ENCODE measurements at regions not wholly inside any gene's neighbourhood (a gene's known extent, or its start where the extent isn't known, plus 50 kb on each side); places are given as distances from the start of the nearest gene placed in this dataset.
"Not testable (repeated sequence)": the region's sequence is repeated elsewhere in the genome, so short reads cannot be mapped to it uniquely, and the experiment has no call there.

- no peak for TF ChIP-seq CTCF (IDR thresholded peaks at IDR 0.05; ENCODE audit: borderline replicate concordance, insufficient read depth, low read depth, low read length)
- H3K4me3 ChIP-seq (ENCODE audit: low read depth, low read length) = no peak overlapping the region
Observed at GRCh38 chr18:33831424-33831823, 253.4 kb downstream of the ASXL3 start.

- TF ChIP-seq CTCF (IDR thresholded peaks at IDR 0.05; ENCODE audit: borderline replicate concordance, insufficient read depth, low read depth, low read length) = no peak
Observed at GRCh38 chr18:33830213-33830612, 252.2 kb downstream of the ASXL3 start.

GRCh38 chr18:33828949-33829348 lies 250.9 kb downstream of the ASXL3 start:
- H3K4me3 ChIP-seq (ENCODE audit: low read depth, low read length) = no peak overlapping the region
- no peak for TF ChIP-seq CTCF (IDR thresholded peaks at IDR 0.05; ENCODE audit: borderline replicate concordance, insufficient read depth, low read depth, low read length)

More at GRCh38 chr18:33830213-33830612, 252.2 kb downstream of the ASXL3 start:
- no peak overlapping the region for H3K4me3 ChIP-seq (ENCODE audit: low read depth, low read length)

GRCh38 chr18:33826151-33826550 lies 248.1 kb downstream of the ASXL3 start:
- no peak overlapping the region for H3K4me3 ChIP-seq (ENCODE audit: low read depth, low read length)
- no peak for TF ChIP-seq CTCF (IDR thresholded peaks at IDR 0.05; ENCODE audit: borderline replicate concordance, insufficient read depth, low read depth, low read length)

GRCh38 chr18:33821503-33821902 lies 243.5 kb downstream of the ASXL3 start:
- TF ChIP-seq CTCF (IDR thresholded peaks at IDR 0.05; ENCODE audit: borderline replicate concordance, insufficient read depth, low read depth, low read length) = no peak
- H3K4me3 ChIP-seq (ENCODE audit: low read depth, low read length) = no peak overlapping the region

- no peak for TF ChIP-seq CTCF (IDR thresholded peaks at IDR 0.05; ENCODE audit: borderline replicate concordance, insufficient read depth, low read depth, low read length)
- H3K4me3 ChIP-seq (ENCODE audit: low read depth, low read length) = no peak overlapping the region
Observed at GRCh38 chr18:33820517-33821371, 242.7 kb downstream of the ASXL3 start.

- H3K4me3 ChIP-seq (ENCODE audit: low read depth, low read length) = not testable (repeated sequence)
Observed at GRCh38 chr18:33819692-33820343, 241.8 kb downstream of the ASXL3 start.

All from GM12875 (cell line).